Endothelial cell of umbilical vein (primary cell): ENCODE measurements at regions not wholly inside any gene's neighbourhood (a gene's known extent, or its start where the extent isn't known, plus 50 kb on each side); places are given as distances from the start of the nearest gene placed in this dataset.

Experiments used
- BruUV-seq: library from RNA; stranded (reverse); fragments of 400-500 nt; replicated peaks from 2 replicates; lab custom pipeline; 2021; lab: Mats Ljungman, UMichigan
- CTCF ChIA-PET: fragments of 300-600, 350-600 bp; sonication (Branson Sonifier 250); formaldehyde crosslinking; loops from one replicate; lab custom pipeline; 2021; ENCODE audit warnings: antibody characterized with exemption, inconsistent platforms; lab: Charles Lee
- POLR2A ChIA-PET: fragments of 300-600, 350-600 bp; sonication (Branson Sonifier 250); formaldehyde crosslinking; loops from one replicate; lab custom pipeline; 2021; ENCODE audit warnings: antibody characterized with exemption, inconsistent platforms; lab: Charles Lee
- DNase-seq: peaks from one replicate; pipeline ENCODE4 v3.0.0-alpha.2; 2011; ENCODE audit warnings: low read depth, low spot score
- FAIRE-seq: peaks from 2 replicates; lab custom pipeline; 2011; peaks lifted over from hg19 to GRCh38; lab: Jason Lieb, UNC
- H2AFZ ChIP-seq: 2 replicates; pipeline ENCODE4 v1.6.0; 2012; ENCODE audit warnings: low read depth, low read length, control low read depth, inconsistent platforms
- H3K27ac ChIP-seq: 2 replicates; pipeline ENCODE4 v1.5.1; 2011; ENCODE audit warnings: low read depth, mild to moderate bottlenecking, control low read depth, low read length, moderate library complexity; ENCODE audit not compliant: insufficient read depth
- H3K27me3 ChIP-seq, 2 experiments: 2 replicates each; pipeline versions ENCODE4 v1.6.0 to v1.6.1; 2011; ENCODE audit warnings: low read length in 2 of 2, mixed read lengths in 1 of 2; ENCODE audit not compliant: control insufficient read depth in 2 of 2, insufficient read depth in 2 of 2
- H3K36me3 ChIP-seq, 2 experiments: 2 replicates in 1 of 2; 3 replicates in 1 of 2; pipeline ENCODE4 v1.5.1; 2011; ENCODE audit warnings: low read length in 2 of 2, mild to moderate bottlenecking in 1 of 2, moderate library complexity in 1 of 2; ENCODE audit not compliant: control insufficient read depth in 2 of 2, insufficient read depth in 2 of 2; ENCODE audit errors: extremely low read depth in 1 of 2
- H3K4me1 ChIP-seq: 3 replicates; pipeline ENCODE4 v1.5.1; 2011; ENCODE audit warnings: mild to moderate bottlenecking, low read length; ENCODE audit not compliant: control insufficient read depth, insufficient read depth; ENCODE audit errors: extremely low read depth
- H3K4me2 ChIP-seq: 2 replicates; pipeline ENCODE4 v1.6.1; 2011; ENCODE audit warnings: low read length, control low read depth, mixed read lengths; ENCODE audit not compliant: insufficient read depth
- H3K4me3 ChIP-seq, 3 experiments: fragments of 200-600 bp in 1 of 3; sonication (generic), shearing (Covaris generic) in 1 of 3; replicated peaks in 1 of 3; 2 replicates each; pipeline ENCODE4 v1.5.1; 2011 to 2016; ENCODE audit warnings: control low read depth in 3 of 3, low read length in 3 of 3, mild to moderate bottlenecking in 2 of 3, inconsistent platforms in 1 of 3, low read depth in 1 of 3, moderate library complexity in 1 of 3; ENCODE audit not compliant: insufficient read depth in 1 of 3
- H3K79me2 ChIP-seq: 2 replicates; pipeline ENCODE4 v1.6.0; 2012; ENCODE audit warnings: low read length, inconsistent platforms; ENCODE audit not compliant: control insufficient read depth, insufficient read depth
- H3K9ac ChIP-seq: replicated peaks from 2 replicates; pipeline ENCODE3; 2011; ENCODE audit warnings: low read length, control low read depth; ENCODE audit not compliant: insufficient read depth; ENCODE audit errors: extremely low read depth
- H3K9me1 ChIP-seq: replicated peaks from 3 replicates; pipeline ENCODE4 v1.6.0; 2011; ENCODE audit warnings: mild to moderate bottlenecking, low read length; ENCODE audit not compliant: control insufficient read depth, insufficient read depth; ENCODE audit errors: extremely low read depth
- H3K9me3 ChIP-seq: replicated peaks from 2 replicates; pipeline ENCODE4 v1.5.1; 2012; ENCODE audit warnings: low read length, inconsistent platforms; ENCODE audit not compliant: control insufficient read depth, insufficient read depth
- H4K20me1 ChIP-seq: replicated peaks from 2 replicates; pipeline ENCODE3; 2011; ENCODE audit warnings: mild to moderate bottlenecking, low read length; ENCODE audit not compliant: control insufficient read depth, insufficient read depth; ENCODE audit errors: extremely low read depth
- CTCF ChIP-seq, 2 donors: IDR thresholded peaks; 1 replicate in 1 of 2; 2 replicates in 1 of 2; pipeline ENCODE4 v1.5.1; 2011; ENCODE audit warnings: low read length in 2 of 2, mild to moderate bottlenecking in 2 of 2, moderate library complexity in 2 of 2, control low read depth in 1 of 2, inconsistent platforms in 1 of 2, low read depth in 1 of 2; ENCODE audit not compliant: insufficient read depth in 1 of 2; ENCODE audit errors: extremely low read depth in 1 of 2
- EZH2 ChIP-seq: IDR thresholded peaks from 2 replicates; pipeline ENCODE4 v1.6.1; 2012; ENCODE audit warnings: borderline replicate concordance, low read depth, mild to moderate bottlenecking, moderate library complexity, low read length, inconsistent platforms; ENCODE audit not compliant: severe bottlenecking
- FOS ChIP-seq: IDR thresholded peaks from 2 replicates; pipeline ENCODE4 v1.6.1; 2011; ENCODE audit warnings: mild to moderate bottlenecking, low read length, moderate library complexity, borderline replicate concordance; ENCODE audit not compliant: insufficient read depth
- JUN ChIP-seq: IDR thresholded peaks from 2 replicates; pipeline ENCODE4 v1.6.1; 2011; ENCODE audit warnings: borderline replicate concordance, low read depth; ENCODE audit not compliant: insufficient read length, insufficient read depth
- MAX ChIP-seq: IDR thresholded peaks from 2 replicates; pipeline ENCODE4 v1.6.1; 2011; ENCODE audit not compliant: insufficient read depth, insufficient read length
- MYC ChIP-seq: IDR thresholded peaks from one replicate; pipeline ENCODE4 v1.6.1; 2011; ENCODE audit warnings: mild to moderate bottlenecking, low read depth, low read length
- POLR2A ChIP-seq: IDR thresholded peaks from 2 replicates; pipeline ENCODE4 v1.6.1; 2012; ENCODE audit warnings: low read depth, mild to moderate bottlenecking, control low read depth, low read length
- POLR2AphosphoS5 ChIP-seq: IDR thresholded peaks from 2 replicates; pipeline ENCODE4 v1.6.1; 2012; ENCODE audit warnings: low read depth, mild to moderate bottlenecking, control low read depth, low read length, moderate library complexity; ENCODE audit not compliant: insufficient read depth
- dilution Hi-C: fragments of 300-500 bp; cut with MboI; formaldehyde crosslinking; loops from one replicate; pipeline ENCODE4 v1.15.0; 2019; ENCODE audit warnings: low sequenced_read_pairs; ENCODE audit not compliant: extremely low pct_ligation_motif_present
- intact Hi-C: fragments of 100-400 bp; cut with micrococcal nuclease; formaldehyde crosslinking; loops from one replicate; pipeline ENCODE4 v1.10.0; 2022

- no peaks in the 10 kb centered on the region for H3K4me1 ChIP-seq
- H3K4me2 ChIP-seq, result no peak overlapping the region
- H4K20me1 ChIP-seq, result no peaks in the 10 kb centered on the region
- no peaks in the 10 kb centered on the region for H3K79me2 ChIP-seq
- H2AFZ ChIP-seq, result no peak overlapping the region
- no peaks in the 10 kb centered on the region for H3K9me1 ChIP-seq
- H3K36me3 ChIP-seq, result no peaks in the 10 kb centered on the region
- no peak for DNase-seq
- dilution Hi-C loops (no loop called here), intact Hi-C loops (no loop called here)
- FAIRE-seq, result no peak
- no peak for TF ChIP-seq CTCF (IDR thresholded peaks at IDR 0.05; ENCODE audit: extremely low read depth in 1 of 2, insufficient read depth in 1 of 2, low read depth in 1 of 2, low read length in 2 of 2)
- TF ChIP-seq POLR2A, result no peak
- no peak for TF ChIP-seq JUN
- no peak for TF ChIP-seq MAX
- TF ChIP-seq MYC, result no peak
- TF ChIP-seq FOS, result no peak
- BruUV-seq, result no TSS peak
- no peak overlapping the region for H3K4me3 ChIP-seq
- no peak overlapping the region for H3K27ac ChIP-seq
- CTCF ChIA-PET, result no interaction called here
- POLR2A ChIA-PET, result no interaction called here
- H3K27me3 ChIP-seq, result no peaks in the 10 kb centered on the region
- no peaks in the 10 kb centered on the region for H3K9me3 ChIP-seq
- H3K9ac ChIP-seq, result no peak overlapping the region
Observed at GRCh38 chr21:22076471-22076870, 1078.3 kb downstream of the NCAM2 start.

- no peaks in the 10 kb centered on the region for H3K36me3 ChIP-seq
- CTCF ChIA-PET, result no interaction called here
- H3K27me3 ChIP-seq, result no peaks in the 10 kb centered on the region
- H3K79me2 ChIP-seq, result no peaks in the 10 kb centered on the region
- no peaks in the 10 kb centered on the region for H4K20me1 ChIP-seq
- TF ChIP-seq MYC (no peak), POLR2AphosphoS5 (no peak), EZH2 (no peak), POLR2A (no peak), JUN (no peak), FOS (no peak)
- no peak overlapping the region for H3K4me3 ChIP-seq
- H3K27ac ChIP-seq, result no peak overlapping the region
- no peaks in the 10 kb centered on the region for H3K9me1 ChIP-seq
- peaks cover 2% of the 10 kb centered on the region for H3K9me3 ChIP-seq
- H3K9ac ChIP-seq, result no peak overlapping the region
- BruUV-seq, result no TSS peak
- no peaks in the 10 kb centered on the region for H3K4me1 ChIP-seq
- DNase-seq, result no peak
- H3K4me2 ChIP-seq, result no peak overlapping the region
- no peak for FAIRE-seq
- intact Hi-C loops, result no loop called here
- POLR2A ChIA-PET, result no interaction called here
- H2AFZ ChIP-seq, result no peak overlapping the region
- dilution Hi-C loops, result no loop called here
Observed at GRCh38 chr21:22083899-22084298, 1085.7 kb downstream of the NCAM2 start.
